Cardiac septum (tissue), 1 donor: ENCODE measurements at regions not wholly inside any gene's neighbourhood (a gene's known extent, or its start where the extent isn't known, plus 50 kb on each side); places are given as distances from the start of the nearest gene placed in this dataset.

ENCODE experiments used
- DNase-seq: peaks from one replicate; pipeline ENCODE4 v3.0.0-alpha.2; 2020; ENCODE audit warnings: low spot score
- intact Hi-C: fragments of 100-400 bp; cut with DNase I; formaldehyde crosslinking; loops from one replicate; pipeline ENCODE4 v1.14.0; 2022
- donor health status: DM: no; HTN: no; CAD: no.

DNA sequence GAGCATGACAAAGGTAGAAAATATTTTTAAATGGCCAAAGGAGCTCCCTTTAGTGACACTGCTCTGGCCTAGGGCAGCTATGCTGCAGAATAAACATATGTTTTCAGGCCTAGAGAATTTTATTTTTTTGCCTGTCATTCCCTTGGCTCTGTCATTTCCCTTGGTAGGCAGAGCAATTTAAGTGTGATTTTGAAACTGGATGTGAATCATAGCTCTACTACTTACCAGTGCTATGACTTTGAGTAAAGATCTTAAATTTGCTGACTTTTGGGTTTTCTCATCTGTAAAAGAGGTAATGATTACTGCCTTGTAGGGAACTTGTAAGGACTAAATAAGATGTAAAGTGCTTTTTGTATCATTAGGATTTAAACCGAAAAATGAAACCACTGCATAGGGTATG is 189.0 kb upstream of the ZRANB2 start:
- no peak for DNase-seq
- intact Hi-C loops = no loop called here

DNA sequence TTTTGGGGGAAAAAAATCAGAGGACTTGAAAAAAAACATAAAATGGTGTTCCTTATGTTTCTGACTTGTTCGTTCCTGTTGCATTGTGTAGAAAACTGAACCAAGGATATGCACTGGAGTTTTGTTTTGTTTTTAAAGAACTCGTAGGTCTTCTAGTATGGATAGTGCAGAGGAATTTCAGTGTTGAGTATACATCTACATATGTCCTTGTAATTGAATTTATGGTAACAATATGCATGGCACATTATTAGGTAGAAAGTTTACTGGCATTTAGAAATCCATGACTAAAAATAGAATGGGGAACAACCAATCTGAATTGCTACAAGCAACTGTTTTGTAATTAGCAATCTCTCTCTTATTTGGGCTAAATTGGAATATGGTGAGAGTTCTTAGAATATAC is 188.3 kb upstream of the ZRANB2 start:
- intact Hi-C loops = no loop called here
- no peak for DNase-seq

DNA sequence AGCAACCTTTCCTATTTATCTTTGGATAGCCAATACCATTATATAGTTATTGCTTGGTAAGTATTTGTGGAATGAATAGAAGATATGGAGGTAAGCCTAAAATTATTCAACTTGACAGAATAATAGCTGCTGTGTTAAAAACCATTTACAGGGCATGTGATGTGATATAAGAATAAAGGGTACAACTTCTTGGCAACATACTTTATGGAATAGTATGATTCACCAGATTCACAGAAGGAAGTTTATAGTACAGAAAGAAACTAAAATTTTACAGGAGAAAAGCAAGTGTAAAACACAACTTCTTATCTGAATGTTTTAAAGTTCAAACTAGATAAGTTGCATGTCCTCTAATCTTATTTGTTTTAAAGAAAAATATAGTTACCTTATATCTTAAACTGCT is 186.4 kb upstream of the ZRANB2 start:
- DNase-seq = no peak
- intact Hi-C loops = no loop called here

- intact Hi-C loops = no loop called here
Measured at GRCh38 chr1:71264039-71264438, 183.2 kb upstream of the ZRANB2 start.

GRCh38 chr1:71262970-71263369 is 182.1 kb upstream of the ZRANB2 start:
- DNase-seq = no peak
- intact Hi-C loops = no loop called here

More at GRCh38 chr1:71264039-71264438, 183.2 kb upstream of the ZRANB2 start:
- DNase-seq = no peak

- no peak for DNase-seq
- intact Hi-C loops = no loop called here
Measured at GRCh38 chr1:71252900-71253299, 172.1 kb upstream of the ZRANB2 start.

DNA sequence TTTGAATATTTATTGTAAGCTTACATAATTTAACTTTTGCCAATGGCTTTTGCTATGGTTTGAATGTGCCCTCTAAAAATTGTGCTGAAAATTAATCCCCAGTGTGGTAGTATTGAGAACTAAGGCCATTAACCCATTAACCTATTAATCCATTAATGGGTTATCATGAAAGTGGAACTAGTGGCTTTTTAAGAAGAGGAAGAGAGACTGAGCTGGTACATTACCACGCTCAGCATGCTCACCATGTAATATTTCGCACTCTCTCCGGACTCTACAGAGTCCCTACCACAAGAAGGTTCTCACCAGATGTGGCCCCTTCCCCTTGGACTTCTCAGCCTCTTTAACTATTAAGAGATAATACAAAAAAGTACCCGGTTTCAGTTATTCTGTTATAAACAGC is 164.4 kb upstream of the ZRANB2 start:
- intact Hi-C loops = no loop called here
- DNase-seq = no peak

- intact Hi-C loops = no loop called here
- DNase-seq = no peak
Measured at GRCh38 chr1:71242239-71242638, 161.4 kb upstream of the ZRANB2 start.

DNA sequence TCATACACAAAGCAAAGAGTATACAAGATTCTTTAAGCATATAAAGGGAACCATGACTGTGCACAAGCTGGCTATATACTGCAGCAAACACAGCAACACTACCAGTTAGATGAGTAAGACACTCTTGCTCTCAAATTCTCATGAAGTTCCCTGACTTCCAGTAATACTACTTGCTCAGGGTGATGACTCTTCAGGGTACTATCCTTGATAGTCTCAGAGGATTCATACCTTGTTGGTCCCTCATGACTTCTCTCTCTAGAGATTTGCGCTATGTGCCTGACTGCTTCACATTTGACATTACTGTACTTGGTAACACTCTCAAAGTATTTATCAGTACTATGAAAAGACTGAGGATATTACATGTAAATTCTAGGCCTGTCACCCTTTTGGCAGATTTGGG is 159.8 kb upstream of the ZRANB2 start:
- DNase-seq = no peak
- intact Hi-C loops = no loop called here

GRCh38 chr1:71236503-71236902 is 155.7 kb upstream of the ZRANB2 start:
- intact Hi-C loops = no loop called here

DNA sequence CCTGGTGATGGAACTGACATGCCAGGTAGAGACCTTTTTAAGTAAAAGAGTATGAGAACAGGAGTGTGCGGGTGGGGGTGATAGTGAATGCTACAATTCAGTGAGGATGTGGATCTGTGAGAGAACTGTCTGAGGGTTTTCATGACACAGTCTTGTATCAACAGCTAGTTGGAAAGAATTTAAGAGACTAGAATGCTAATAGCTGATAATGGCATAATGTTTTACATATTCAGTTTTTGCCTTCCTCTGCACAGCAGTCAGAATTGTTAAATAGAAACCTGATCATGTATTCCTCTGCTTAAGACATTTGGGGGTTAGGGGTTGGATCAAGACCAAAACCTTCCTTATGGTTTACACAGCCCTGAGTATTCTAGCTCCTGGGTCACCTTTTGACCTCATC is 152.8 kb upstream of the ZRANB2 start:
- no peak for DNase-seq
- intact Hi-C loops = no loop called here

More at GRCh38 chr1:71236503-71236902, 155.7 kb upstream of the ZRANB2 start:
- no peak for DNase-seq

- intact Hi-C loops = no loop called here
- no peak for DNase-seq
Measured at GRCh38 chr1:71232786-71233185, 152.0 kb upstream of the ZRANB2 start.

DNA sequence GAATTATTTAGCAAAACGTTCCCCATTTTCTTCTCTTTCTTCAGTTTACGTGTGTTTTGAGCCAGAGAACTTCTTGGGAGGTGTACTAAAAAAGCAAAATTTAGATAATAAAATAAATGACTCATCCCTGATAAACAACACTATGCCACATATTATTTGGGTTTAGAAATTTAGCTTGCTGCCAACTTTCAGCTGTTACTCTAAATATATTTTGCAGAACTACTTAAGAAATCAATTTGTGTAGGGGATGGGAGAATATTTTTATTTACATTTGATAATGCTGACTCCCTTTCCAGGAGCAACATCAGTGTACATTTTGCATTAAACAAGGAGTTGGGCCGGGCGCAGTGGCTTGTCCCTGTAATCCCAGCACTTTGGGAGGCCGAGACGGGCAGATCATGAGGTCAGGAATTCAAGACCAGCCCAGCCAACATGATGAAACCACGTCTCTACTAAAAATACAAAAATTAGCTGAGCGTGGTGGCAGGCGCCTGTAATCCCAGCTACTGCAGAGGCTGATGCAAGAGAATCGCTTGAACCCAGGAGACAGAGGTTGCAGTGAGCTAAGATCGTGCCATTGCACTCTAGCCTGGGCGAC is 151.4 kb upstream of the ZRANB2 start:
- intact Hi-C loops = no loop called here
- DNase-seq = no peak

GRCh38 chr1:71231751-71232150 is 150.9 kb upstream of the ZRANB2 start:
- intact Hi-C loops = no loop called here
- DNase-seq = no peak

GRCh38 chr1:71228742-71229365 is 148.0 kb upstream of the ZRANB2 start:
- intact Hi-C loops = no loop called here
- DNase-seq = no peak

GRCh38 chr1:71228241-71228640 is 147.4 kb upstream of the ZRANB2 start:
- intact Hi-C loops = no loop called here
- DNase-seq = no peak

DNA sequence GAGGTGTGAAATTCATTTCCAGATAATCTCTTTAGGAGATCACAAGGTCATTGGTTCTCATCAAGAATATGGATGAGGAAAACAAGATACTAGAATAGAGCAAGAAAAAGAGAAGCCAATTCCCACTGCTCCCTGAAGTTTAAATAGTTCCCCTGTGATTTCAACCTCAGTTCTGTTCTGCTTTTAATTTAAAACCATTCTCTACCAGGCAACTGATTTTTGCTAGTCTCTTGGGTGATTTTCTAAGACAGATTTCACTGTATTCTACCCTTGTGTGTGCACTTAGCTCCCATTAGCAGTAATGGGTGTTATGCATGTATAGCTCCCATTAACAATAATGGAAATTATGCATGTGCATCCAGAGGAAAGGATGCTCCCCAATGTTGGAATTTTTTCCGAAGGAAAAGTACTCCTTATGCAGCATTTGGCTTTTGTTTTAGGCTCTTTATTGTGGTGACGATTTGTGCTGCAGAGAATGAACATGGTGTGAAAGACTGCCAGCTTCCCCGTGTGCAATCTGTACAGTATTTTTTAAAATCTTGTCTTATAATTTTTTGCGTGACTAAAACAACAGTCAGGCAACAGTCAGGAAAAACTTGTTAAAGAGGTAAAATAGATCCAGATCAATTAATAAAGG is 144.0 kb upstream of the ZRANB2 start:
- DNase-seq = no peak
- intact Hi-C loops = no loop called here

GRCh38 chr1:71223641-71224340 is 143.0 kb upstream of the ZRANB2 start:
- intact Hi-C loops = no loop called here
- no peak for DNase-seq

GRCh38 chr1:71222668-71223067 is 141.8 kb upstream of the ZRANB2 start:
- no peak for DNase-seq
- intact Hi-C loops = no loop called here

DNA sequence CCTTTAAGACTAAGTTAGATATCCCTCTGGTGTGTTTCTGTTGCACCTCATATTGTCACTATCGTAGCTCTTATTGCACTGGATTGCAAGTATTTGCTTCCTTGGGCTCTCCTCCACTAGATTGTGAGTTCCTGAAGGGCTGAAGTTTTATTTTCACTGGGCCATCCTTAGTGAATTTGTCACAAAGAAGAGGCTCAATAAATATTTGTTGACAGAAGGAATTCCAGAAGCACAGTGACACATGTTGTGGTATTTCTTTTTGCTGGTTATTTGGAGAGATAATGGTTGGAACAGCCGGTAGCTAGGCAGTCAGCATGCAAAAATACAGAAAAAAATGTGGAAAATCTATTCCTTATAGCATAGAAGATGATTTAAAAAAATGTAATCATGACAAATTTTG is 129.9 kb upstream of the ZRANB2 start:
- intact Hi-C loops = no loop called here

DNA sequence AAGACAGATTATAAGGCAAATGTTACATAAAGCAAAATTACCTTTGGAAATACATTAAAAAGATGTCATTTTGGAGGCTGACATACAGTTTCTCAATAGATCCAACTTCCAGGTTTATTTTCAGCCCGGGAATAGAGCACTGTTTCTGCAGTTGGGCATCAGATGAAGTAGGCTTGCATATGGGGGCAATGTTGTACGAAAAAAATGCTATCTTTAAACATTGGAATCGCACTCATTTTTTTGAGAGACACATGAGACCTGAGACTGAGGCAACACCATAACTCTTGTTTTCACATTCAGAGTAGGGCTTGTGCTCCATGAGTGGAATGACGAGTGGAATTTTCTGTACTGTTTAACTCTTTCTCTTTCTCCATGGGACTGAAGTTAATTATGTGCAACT is 122.4 kb upstream of the ZRANB2 start:
- intact Hi-C loops = no loop called here
- DNase-seq = no peak

More for the DNA sequence above, 129.9 kb upstream of the ZRANB2 start:
- no peak for DNase-seq
